SU-DHL-6 (cell line): ENCODE measurements at regions not wholly inside any gene's neighbourhood (a gene's known extent, or its start where the extent isn't known, plus 50 kb on each side); places are given as distances from the start of the nearest gene placed in this dataset.
"Not testable (repeated sequence)": the region's sequence is repeated elsewhere in the genome, so short reads cannot be mapped to it uniquely, and the experiment has no call there.

Experiments
- H2AFZ ChIP-seq: fragments of 200-600 bp; sonication (generic); 2 replicates; pipeline ENCODE4 v1.6.1; 2014; ENCODE audit warnings: low read depth, mild to moderate bottlenecking, moderate library complexity, mixed read lengths, antibody characterized with exemption, low read length; ENCODE audit not compliant: severe bottlenecking
- H3F3A ChIP-seq: fragments of 200-600 bp; shearing (Covaris generic); 2 replicates; pipeline ENCODE4 v1.6.0; 2016; ENCODE audit warnings: antibody characterized with exemption, mild to moderate bottlenecking; ENCODE audit not compliant: insufficient read depth
- H3K27ac ChIP-seq: fragments of 200-600 bp; sonication (generic); 2 replicates; pipeline ENCODE4 v1.5.1; 2016; ENCODE audit warnings: low read depth, mild to moderate bottlenecking, low read length, moderate library complexity, mixed read lengths
- H3K27me3 ChIP-seq: fragments of 200-600 bp; sonication (generic), shearing (Covaris generic); 2 replicates; pipeline ENCODE4 v1.6.0; 2014; ENCODE audit warnings: mild to moderate bottlenecking, low read length
- H3K36me3 ChIP-seq: fragments of 200-600 bp; sonication (generic); 2 replicates; pipeline ENCODE4 v1.6.1; 2014; ENCODE audit warnings: mild to moderate bottlenecking, low read length, mixed read lengths
- H3K4me2 ChIP-seq: fragments of 300-600, 200-600 bp; shearing (Covaris generic), sonication (generic); 2 replicates; pipeline ENCODE4 v1.6.0; 2014; ENCODE audit warnings: low read length, low read depth, mild to moderate bottlenecking; ENCODE audit not compliant: poor library complexity, severe bottlenecking
- H3K4me3 ChIP-seq: fragments of 200-600 bp; sonication (generic); 2 replicates; pipeline ENCODE4 v1.5.1; 2014; ENCODE audit warnings: antibody characterized with exemption, low read length, mild to moderate bottlenecking, mixed read lengths; ENCODE audit not compliant: insufficient read depth, poor library complexity, severe bottlenecking
- H3K79me2 ChIP-seq: fragments of 200-600 bp; sonication (generic); 2 replicates; pipeline ENCODE4 v1.6.1; 2014; ENCODE audit warnings: mild to moderate bottlenecking, low read length, moderate library complexity; ENCODE audit not compliant: insufficient read depth
- H3K9ac ChIP-seq: fragments of 200-600 bp; sonication (generic); 2 replicates; pipeline ENCODE4 v1.7.0; 2014; ENCODE audit warnings: mild to moderate bottlenecking, low read length
- H3K9me2 ChIP-seq: fragments of 200-600 bp; sonication (generic); replicated peaks from 2 replicates; pipeline ENCODE4 v1.6.1; 2014; ENCODE audit warnings: low read length; ENCODE audit not compliant: insufficient read depth
- H3K9me3 ChIP-seq: fragments of 200-600 bp; sonication (generic); 2 replicates; pipeline ENCODE4 v1.6.1; 2014; ENCODE audit warnings: low read length, mixed read lengths; ENCODE audit not compliant: insufficient read depth
- H4K20me1 ChIP-seq: fragments of 200-600 bp; sonication (generic); 2 replicates; pipeline ENCODE4 v1.6.1; 2014; ENCODE audit warnings: low read depth, mild to moderate bottlenecking, antibody characterized with exemption, low read length, moderate library complexity, mixed read lengths
- EZH2phosphoT487 ChIP-seq: fragments of 200-600 bp; sonication (generic), shearing (Covaris generic); conservative IDR thresholded peaks from 2 replicates; pipeline ENCODE4 v1.6.1; 2018; ENCODE audit warnings: mild to moderate bottlenecking, antibody characterized with exemption, low read length, moderate library complexity, mixed read lengths
- TF ChIP-seq, protein P1 (sequence below): fragments of 200-600 bp; sonication (generic); IDR thresholded peaks from one replicate; pipeline ENCODE4 v1.5.1; 2017; ENCODE audit warnings: antibody characterized with exemption, mild to moderate bottlenecking, low read length, moderate library complexity; ENCODE audit not compliant: insufficient read depth, poor library complexity, severe bottlenecking

DNA sequence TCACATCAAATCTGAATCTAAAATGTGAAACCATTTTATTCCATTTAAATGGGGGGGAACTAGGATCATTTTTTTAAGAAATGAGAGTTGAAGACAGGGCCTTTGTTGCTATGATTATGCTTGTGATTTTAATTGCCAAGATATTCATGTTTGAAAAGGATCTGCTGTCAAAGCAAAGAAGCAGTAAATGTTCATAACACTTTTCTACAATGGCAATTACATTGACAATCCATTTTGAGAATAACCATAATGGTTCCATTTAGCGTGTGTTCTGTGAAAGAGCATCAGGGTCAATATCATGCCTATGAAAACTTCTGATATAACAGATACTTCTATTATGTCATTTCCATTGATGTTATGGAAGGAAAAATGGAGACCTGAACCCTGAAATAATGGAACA lies 745.8 kb upstream of the SGO1 start:
- Histone ChIP-seq H3K9me3 (no peaks in the 10 kb centered on the region), H3K27me3 (no peaks in the 10 kb centered on the region), H3F3A (no peaks in the 10 kb centered on the region), H3K4me2 (no peak overlapping the region), H3K27ac (no peak overlapping the region), H3K9ac (no peak overlapping the region), H3K79me2 (no peaks in the 10 kb centered on the region), H3K36me3 (no peaks in the 10 kb centered on the region), H2AFZ (no peak overlapping the region), H3K9me2 (no peaks in the 10 kb centered on the region), H3K4me3 (no peak overlapping the region), H4K20me1 (0 out of 2 replicates have a peak, but pooled peaks cover 3% of the 10 kb centered on the region)
- TF ChIP-seq EZH2phosphoT487, result no peak

GRCh38 chr3:20930034-20930433 lies 744.0 kb upstream of the SGO1 start:
- Histone ChIP-seq H3K9me3 (no peaks in the 10 kb centered on the region), H3K9ac (no peak overlapping the region), H3K79me2 (no peaks in the 10 kb centered on the region), H3K4me3 (no peak overlapping the region), H3K36me3 (no peaks in the 10 kb centered on the region), H3K4me2 (no peak overlapping the region), H3K9me2 (no peaks in the 10 kb centered on the region), H3K27ac (no peak overlapping the region), H3F3A (no peaks in the 10 kb centered on the region), H4K20me1 (0 out of 2 replicates have a peak, but pooled peaks cover 3% of the 10 kb centered on the region), H3K27me3 (no peaks in the 10 kb centered on the region), H2AFZ (no peak overlapping the region)
- no peak for TF ChIP-seq EZH2phosphoT487
- TF ChIP-seq, protein P1, sequence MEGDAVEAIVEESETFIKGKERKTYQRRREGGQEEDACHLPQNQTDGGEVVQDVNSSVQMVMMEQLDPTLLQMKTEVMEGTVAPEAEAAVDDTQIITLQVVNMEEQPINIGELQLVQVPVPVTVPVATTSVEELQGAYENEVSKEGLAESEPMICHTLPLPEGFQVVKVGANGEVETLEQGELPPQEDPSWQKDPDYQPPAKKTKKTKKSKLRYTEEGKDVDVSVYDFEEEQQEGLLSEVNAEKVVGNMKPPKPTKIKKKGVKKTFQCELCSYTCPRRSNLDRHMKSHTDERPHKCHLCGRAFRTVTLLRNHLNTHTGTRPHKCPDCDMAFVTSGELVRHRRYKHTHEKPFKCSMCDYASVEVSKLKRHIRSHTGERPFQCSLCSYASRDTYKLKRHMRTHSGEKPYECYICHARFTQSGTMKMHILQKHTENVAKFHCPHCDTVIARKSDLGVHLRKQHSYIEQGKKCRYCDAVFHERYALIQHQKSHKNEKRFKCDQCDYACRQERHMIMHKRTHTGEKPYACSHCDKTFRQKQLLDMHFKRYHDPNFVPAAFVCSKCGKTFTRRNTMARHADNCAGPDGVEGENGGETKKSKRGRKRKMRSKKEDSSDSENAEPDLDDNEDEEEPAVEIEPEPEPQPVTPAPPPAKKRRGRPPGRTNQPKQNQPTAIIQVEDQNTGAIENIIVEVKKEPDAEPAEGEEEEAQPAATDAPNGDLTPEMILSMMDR, result no peak

GRCh38 chr3:20924646-20925385 lies 738.8 kb upstream of the SGO1 start:
- Histone ChIP-seq H3K9me2 (no peaks in the 10 kb centered on the region), H3K79me2 (no peaks in the 10 kb centered on the region), H3K27ac (no peak overlapping the region), H3K9ac (no peak overlapping the region), H4K20me1 (0 out of 2 replicates have a peak, but pooled peaks cover 3% of the 10 kb centered on the region), H2AFZ (no peak overlapping the region), H3K9me3 (no peaks in the 10 kb centered on the region), H3K4me2 (no peak overlapping the region), H3K36me3 (no peaks in the 10 kb centered on the region), H3K4me3 (no peak overlapping the region), H3K27me3 (no peaks in the 10 kb centered on the region), H3F3A (no peaks in the 10 kb centered on the region)
- TF ChIP-seq EZH2phosphoT487, result no peak
- TF ChIP-seq, protein P1, result no peak

DNA sequence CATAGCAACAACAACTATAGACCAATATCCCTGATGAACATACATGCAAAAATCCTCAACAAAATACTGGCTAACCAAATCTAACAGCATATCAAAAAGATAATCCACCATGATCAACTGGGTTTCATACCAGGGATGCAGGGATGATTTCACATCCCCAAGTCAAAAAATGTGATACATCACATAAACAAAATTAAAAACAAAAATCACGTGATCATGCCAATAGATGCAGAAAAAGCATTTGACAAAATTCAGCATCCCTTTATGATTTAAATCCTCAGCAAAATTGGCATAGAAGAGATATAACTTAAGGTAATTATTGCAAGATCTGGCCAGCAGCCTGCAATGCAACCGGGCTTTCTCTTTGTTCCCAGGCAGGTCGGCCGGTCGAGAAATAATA lies 735.1 kb upstream of the SGO1 start:
- H3K4me2 ChIP-seq, H3K9me3 ChIP-seq, H3K9me2 ChIP-seq, H3K4me3 ChIP-seq, H3K27ac ChIP-seq, H3K27me3 ChIP-seq, H3F3A ChIP-seq, H2AFZ ChIP-seq, H3K36me3 ChIP-seq, H3K79me2 ChIP-seq, H4K20me1 ChIP-seq, H3K9ac ChIP-seq: not testable (repeated sequence)
